Stromal cell of bone marrow (primary cell): ENCODE measurements at regions not wholly inside any gene's neighbourhood (a gene's known extent, or its start where the extent isn't known, plus 50 kb on each side); places are given as distances from the start of the nearest gene placed in this dataset.

ENCODE experiments used
- DNase-seq: peaks from one replicate; pipeline ENCODE4 v3.0.0-alpha.2; 2012; ENCODE audit warnings: low read depth

DNA sequence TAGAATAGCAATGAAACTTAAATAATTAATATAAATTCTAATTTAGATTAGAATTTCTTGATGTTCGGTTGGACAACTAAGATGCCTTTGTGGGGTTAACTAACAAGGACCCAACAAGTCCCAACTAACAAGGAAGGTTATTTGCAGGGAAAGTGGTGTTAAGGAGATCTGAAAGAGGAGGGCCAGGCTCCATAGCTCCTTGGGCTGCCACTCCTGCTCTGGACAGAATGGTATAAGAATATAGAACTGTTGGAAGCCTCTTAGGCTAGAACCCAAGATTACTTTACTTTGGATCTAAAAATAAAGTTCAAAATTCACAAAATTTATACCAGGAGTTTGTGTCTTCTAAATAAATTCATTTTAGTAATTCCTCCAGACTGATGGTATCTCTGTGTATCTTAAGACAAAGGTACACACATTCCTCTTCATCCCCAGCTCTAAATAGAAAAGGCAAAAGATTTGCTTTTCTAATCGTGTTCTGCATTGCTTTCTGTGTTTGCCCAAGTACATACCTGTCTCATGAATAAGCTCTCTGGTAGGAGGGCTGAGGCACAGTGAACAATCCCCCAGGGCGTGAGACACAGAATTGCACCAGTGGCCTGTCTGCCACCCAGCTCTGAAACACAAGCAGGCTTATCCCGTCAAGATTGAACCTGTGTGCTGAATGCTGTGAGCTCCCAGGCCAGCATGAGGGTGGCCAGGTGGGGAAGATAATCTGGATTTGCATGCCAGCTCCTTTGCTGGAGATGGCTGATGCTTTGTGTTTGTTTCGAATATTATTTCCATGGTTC lies 176.0 kb downstream of the ACKR3 start:
- peak; percentile 22 for DNase-seq

DNA sequence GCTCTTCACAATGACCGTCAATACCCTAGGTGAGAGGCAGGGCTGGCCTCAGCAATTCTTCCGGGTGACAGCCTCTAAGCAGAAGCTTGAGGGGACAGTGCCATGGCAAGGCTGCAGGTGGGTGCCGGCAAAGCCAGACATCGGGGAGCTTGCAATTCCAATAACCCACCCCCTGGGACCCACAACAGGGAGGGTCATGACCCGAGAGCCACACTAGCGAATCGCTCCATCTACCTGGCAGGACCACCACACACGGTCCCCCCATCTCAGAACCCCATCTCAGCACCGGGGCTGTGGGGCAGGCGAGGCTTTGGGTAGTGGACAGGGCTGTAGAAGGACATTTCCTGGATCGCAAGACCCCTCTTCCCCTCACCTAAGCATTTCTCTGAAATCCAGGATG lies 177.2 kb downstream of the ACKR3 start:
- no peak for DNase-seq

DNA sequence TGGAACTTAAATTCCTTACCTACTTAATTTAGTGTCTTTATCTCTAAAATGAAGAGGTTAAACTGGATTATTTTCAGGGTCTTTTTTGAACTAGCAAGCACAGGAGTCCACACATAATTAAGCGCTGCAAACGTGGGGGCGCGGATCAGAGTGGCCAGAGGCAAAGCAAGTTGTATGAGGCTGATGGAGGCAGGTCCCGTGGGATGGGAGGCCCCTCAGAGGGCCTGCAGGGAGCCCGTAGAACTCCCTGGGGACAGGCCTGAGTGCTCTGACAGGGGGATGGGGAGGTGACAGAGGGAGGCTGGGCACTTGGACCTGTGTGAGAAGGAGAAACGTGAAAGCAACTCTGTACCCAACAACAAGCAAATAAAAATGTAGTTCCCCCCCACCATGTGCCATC lies 177.8 kb downstream of the ACKR3 start:
- no peak for DNase-seq

DNA sequence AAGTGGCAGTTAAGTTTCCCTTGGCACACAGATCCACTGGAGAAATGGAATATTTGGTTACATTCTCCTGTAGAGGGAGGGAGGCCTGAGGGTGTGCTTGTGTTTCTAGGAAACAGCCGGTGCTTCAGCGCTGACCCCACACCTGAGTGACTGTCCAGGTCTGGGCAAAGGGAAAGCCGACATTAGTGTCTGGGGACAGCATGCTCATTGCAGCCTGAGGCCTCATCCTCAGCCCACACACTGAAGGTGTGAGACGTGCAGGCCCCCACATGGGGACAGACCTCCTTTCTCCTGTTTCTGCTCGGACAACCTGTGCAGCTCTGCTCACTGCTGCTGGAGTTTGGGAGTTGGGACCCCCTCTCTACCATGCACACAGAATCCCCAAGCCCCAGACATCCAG lies 178.3 kb downstream of the ACKR3 start:
- DNase-seq: no peak

DNA sequence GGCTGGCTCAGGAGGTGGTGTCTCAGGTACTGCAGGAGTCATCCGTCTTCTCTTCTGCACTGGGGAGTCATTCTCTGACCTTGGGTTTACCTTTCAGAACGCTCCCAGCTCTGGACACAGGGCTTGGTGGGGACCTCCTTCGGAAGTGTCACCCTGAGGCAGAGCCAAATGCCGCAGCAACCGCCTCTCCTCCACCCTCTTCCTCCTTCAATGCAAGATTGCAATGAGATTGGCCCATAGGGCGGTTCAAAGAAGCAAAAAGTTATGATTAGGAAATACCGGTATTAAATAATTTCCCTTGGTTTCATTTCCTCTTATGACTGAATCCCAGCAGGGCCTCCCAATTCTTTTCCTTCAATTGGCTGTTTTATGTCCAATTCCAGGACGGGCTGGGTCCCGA lies 178.8 kb downstream of the ACKR3 start:
- DNase-seq: no peak

DNA sequence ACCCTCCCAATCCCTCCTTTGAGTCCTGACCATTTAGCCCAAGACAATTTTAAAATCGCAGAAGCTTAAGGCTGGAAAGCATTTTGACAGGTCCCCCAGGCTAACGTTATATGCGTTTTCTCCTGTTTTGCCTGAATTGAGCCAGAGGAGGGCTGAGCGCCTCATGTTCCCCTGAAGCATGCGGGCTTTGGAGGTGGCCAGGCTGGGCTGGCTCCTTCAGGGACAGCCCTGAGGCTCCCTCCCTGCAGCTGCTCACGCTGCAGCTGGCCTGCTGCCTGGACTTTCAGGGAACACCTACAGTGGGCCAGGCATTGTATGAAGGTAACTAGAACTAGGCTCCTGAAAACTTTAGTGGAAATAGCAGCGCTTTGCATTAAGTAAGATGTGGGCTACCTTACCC lies 179.2 kb downstream of the ACKR3 start:
- DNase-seq: no peak

DNA sequence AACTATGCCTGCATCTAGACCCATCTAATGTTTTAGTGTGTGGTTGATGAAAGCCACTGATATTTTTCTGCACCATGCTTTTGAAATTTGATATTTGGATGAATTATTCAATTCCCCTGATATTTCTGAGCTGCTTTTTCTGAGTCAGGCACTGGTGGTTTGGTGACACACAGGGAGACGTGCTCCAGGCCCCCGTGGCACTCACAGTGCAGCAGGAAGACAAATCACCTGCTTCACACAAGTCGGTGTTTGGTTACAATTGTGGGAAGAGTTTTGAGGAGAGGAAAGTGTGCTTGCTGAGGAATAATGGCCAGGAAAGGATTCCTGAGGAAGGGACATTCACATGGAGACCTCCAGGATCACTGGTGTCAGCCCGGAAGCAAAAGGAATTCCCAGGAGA lies 179.7 kb downstream of the ACKR3 start:
- peak; percentile 73 for DNase-seq

DNA sequence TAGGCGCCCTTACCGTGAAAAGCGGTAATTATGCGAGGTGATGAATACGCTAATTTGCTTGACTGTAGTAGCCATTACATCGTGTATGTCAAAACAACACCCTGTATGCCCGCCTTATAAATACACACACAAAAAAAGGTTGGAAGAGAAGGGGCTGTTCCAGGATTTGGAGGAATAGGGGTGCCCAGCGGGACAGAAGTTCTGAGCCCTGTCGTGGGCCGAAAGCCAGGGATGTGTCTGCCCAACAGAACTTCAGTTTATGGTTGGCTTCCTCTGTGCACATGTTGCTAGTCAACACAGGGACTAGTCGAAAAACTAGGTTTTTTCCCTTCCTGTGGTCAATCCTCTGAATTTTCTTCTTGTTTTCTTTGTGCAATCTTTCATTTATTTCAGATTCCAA lies 182.5 kb downstream of the ACKR3 start:
- DNase-seq: no peak

DNA sequence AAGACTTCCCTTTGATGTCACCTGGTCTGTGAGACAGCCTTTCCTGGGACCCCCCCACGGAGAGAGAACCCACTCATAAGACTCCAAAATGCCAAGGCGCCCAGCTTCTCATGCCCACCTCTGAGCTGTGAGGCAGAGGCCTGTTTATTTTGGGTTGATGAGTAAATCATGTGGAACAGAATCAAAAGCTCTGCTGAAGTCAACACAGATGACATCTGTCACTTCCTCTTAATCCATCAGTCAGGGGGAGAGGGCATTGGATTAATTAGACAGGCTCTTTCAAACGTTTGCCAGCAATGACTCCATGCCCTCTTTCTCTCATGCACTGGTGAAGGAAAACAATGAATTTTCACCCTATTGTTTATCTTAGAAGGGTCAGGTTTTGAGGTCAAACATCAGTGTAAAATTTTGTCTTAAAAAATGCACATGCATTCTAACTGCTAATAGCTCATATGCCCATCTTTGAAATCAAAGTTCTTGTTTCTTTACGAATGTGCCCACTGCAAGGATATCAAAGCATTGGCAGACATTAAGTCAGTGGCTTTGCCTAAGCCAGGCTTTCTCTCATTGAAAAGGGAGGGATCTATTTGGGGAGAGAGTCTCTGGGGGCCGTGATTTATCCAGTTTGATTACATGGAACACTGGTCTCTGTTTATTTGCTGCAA lies 184.1 kb downstream of the ACKR3 start:
- DNase-seq: no peak

DNA sequence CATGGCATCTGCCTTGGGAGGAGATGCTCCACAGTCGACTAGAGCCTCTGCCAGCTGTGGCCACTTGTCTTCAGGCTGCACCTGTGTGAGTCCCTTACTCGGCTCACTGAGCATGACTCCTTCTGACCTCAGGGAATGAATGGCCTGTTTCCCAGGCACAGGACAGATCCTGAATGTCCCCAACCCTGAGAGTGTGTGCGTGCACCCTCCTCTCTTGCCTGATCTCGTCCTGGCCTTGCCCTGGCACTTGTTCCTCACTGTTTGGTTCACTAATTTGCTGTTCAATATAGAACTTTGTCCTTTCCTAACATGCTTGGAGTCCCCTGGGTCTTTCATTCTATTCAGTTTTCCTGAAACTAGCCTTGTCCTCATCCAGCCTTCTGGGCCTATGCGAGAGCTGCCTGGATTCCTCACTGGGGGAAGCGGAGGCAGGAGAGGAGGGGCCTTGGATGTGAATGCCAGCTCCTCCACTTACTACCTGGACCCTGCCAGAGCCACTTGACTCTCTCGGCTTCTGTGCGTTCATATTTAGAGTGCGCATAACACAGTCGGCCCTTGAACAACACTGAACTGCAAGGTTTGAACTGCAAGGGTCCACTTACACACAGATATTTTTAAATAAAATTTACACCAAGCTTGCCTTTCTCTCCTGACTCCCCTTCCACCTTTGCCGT lies 184.8 kb downstream of the ACKR3 start:
- no peak for DNase-seq

DNA sequence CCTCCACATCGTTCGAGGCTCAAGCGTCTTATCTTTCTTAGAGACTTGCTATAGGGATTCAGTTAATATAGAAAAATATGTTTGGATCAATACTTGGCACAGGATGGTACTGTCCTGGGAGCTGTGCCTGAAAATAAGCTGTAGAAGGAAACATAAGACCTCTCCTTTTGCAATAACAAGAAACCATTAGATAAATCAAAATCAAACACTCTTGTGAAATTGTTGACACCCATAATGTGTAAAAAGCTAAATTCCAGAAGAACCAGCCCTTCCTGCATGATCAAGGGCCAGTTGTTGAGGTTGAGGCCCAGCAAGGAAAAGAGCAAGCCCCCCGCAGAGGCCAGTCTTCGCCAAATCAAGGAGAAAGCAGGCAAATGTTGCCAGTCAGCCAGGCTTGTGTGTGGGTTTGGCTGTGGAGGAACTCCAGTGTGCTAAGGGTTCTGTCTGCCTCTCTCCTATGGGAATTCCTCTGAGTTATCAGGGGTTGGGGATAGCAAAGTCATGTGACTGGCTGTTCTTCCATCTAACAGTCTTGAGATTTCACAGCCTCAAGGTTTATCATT lies 185.7 kb downstream of the ACKR3 start:
- DNase-seq: no peak

DNA sequence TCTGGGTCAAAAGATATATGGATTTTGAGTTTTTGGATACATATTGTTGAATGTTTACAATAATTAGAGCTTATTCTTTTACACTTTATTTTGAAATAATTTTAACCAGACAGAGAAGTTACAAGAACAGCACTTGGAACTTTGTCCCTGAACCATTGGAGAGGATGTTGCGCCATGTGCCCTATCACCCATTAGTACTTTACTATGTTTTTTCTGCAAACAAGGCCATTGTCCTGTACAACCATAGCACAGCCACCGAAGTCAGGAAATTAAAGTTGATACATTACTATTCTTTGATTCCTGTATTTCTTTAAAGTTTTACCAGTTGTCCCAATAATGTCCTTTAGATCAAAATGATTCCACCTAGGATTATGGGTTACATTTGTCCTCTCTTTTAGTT lies 188.8 kb downstream of the ACKR3 start:
- DNase-seq: no peak

DNA sequence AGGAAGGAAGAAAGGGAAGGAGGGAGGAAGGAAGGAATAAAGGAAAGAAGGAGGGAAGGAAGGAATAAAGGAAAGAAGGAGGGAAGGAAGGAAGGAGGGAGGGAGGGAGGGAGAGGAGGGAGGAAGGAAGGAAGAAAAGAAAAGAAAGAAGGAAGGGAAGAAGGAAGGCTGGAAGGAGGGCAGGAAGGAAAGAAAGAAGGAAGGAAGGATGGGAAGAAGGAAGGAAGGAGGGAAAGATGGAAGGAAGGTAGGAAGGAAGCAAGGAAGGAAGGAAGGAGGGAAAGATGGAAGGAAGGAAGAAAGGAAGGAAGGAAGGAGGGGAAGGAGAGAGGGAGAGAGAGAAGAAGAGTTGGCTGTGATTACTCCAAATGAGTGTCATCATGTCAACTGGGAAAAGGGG lies 190.6 kb downstream of the ACKR3 start:
- no peak for DNase-seq

DNA sequence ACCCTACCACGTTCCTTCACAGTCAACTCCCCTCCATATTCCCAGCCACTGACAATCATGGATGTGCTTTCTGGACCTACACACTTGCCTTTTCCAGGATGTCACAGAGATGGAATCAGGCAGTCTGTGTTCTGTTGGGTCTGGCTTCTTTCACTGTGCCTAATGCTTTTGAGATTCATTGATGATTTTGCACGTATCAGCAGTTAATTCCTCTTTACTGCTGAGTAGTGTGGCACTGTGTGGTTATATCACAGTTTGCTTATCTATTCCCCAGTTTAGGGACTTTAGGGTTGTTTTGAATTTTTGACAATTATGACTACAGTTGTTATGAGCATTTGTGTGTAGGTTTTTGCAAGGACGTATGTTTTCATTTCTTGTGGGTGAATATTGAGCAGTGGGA lies 191.7 kb downstream of the ACKR3 start:
- no peak for DNase-seq

DNA sequence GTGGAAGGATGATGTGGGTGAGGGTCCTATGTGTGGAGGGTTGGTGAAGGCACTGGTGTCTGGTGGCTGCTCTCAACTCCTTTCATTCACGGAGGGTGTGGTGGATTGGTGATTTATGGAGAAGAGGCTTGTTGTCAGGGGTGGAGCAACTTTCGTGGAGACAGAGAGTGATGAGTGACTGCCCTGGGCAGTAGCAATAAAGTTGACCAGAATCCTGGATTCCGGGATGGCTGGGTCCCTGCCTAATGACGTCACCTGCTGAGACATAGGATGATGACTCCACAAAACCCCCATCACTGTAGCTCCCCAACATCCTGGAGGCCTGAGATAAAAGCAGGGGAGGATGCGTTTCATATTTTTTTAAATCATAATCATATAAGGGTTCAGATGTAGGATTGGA lies 193.0 kb downstream of the ACKR3 start:
- no peak for DNase-seq

DNA sequence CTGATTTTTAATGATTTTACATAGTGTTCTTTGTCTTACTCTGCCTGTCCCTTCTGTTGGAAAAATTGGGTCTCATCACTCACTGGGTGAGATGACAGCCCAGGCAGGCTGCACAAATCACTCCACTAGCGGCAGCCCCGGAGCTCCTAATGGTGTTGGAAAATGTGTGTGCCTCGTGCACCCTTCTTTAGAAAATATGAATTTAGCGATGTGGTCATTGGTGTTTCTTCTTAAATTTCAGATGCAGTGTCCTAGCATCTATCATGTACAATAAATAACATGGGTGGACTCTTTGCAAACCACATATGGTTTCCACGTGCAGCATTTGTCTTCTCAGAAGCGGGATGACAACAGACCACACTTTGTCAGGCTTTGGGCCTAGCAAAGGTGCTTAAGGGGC lies 194.2 kb downstream of the ACKR3 start:
- no peak for DNase-seq

DNA sequence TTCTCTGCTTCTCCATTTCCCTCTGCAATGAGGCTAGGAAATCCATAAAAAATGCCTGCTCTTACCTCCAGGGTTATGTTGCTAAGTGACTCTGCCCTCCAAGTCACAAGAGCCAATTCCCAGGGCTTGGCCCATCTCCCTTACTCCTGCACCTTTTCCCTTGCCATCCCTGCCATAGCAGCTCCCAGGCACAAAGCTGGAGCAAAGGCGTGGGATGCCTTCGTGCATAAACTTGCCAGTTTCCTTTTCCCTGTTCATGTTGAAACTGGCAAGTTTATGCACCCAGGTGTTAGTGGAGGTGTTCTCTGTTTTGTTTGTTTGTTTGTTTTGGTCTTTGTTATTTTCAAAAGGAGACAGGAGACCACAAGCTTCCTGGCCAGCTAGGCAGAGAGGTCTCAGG lies 195.1 kb downstream of the ACKR3 start:
- DNase-seq: no peak

DNA sequence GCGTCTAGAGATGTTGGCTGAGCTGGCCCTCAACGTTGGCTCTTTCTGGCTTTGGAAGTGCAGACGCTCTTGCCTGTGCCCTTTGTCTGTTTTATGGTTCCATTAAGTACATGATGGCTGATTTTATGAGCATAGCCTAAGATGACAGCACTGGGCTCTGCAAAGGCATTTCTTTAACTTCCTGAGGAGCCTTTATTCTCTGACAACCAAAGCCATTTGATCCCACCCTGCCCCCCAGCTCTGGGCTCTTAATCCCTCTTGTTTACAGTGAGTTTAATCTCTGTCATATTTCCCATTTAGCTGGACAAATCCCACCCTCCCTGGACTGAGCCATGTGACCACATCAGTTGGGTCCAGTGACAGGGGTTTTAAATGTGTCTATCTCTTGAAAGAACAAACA lies 195.9 kb downstream of the ACKR3 start:
- DNase-seq: no peak

DNA sequence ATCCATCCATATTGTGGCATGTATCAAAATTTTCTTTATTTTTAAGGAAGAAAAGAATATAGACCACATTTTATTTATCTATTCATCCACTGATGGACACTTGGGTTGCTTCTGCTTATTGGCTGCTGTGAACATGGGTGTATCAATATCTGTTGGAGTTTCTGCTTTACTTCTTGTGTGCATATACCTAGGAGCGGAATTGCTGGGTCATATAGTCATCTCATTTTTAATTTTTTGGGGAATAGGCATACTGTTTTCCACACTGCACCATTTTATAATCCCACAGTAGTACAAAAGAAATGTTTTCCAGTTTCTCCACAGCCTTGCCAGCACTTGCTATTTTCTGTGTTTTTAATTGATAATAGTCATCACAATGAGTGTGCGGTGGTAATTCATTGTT lies 197.2 kb downstream of the ACKR3 start:
- DNase-seq: no peak

DNA sequence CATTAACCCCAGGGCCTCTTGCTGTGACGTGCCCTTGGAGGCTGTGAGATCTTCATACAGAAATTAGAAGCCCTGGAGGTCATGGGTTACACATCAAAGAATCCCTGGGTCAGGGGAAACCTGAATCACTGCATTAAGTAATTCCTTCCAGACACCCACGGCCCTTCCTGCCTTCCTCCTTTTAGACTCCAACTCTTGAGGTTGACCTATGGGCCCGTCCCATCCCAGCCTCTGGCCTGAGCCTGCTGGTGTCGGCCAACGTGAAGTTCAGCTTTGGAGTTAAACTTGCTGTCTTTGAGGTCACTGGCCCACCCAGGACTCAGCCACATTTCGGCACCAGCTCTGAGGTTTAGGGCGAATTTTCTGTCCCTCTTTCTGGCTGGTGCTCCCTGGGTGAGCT lies 198.3 kb downstream of the ACKR3 start:
- no peak for DNase-seq

DNA sequence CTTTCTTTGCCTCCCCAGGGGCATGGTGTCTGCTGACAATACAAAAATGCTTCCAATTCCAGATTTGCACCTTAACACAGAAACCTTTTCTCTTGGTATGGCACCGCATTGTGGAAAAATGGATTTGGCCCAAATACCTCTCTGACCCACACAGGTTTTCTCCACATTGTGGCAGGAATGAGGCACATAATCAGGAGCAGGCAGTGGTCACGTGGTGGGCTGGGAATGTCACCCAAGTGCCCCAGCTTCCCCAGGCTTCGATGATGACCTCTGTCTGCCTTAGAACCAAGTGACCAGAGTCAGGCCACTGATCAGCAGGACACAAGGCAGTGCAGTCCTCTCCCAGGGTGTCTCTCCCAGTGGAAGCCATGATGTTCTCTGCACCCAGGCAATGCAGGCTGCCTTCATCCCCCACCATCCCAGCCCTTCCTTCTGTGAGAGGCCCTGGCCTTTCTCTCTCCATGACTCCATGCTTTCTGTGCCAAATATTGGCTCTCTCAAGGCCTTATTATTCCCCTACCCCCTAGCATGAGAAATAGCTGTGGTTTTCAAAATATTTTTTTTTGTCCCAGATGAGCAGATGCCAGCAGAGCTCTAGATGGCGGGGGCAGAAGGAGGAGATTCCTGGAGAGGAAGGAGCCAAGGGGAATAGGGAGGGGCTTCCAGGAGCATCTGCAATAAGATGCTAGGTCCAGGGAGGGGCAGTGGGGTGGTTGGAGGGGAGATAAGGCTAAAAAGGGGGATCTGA lies 198.9 kb downstream of the ACKR3 start:
- peak; percentile 62 for DNase-seq

DNA sequence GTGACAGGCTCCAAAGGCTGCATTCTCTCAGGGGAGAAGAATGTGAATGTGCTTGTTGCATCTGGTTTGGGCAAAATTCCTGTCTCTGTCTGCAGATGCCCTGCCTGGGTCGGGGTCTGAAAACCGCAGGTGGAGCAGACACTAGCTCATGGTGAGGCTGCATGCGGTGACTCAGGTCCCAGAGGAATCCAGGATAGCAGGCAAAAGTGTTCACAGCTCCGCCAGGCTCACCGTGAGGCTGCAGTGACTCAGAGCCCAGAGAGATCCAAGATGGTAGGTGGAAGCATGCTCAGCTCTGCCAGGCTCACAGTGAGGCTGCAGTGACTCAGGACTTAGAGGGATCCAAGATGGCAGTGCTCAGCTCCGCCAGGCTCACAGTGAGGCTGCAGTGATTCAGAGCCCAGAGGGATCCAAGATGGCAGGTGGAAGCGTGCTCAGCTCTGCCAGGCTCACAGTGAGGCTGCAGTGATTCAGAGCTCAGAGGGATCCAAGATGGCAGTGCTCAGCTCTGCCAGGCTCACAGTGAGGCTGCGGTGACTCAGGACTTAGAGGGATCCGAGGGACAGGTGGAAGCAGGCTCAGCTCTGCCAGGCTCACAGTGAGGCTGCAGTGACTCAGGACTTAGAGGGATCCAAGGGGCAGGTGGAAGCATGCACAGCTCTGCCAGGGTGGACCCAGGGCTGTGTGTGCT lies 200.5 kb downstream of the ACKR3 start:
- peak; percentile 94 for DNase-seq
